ENCODE measurements at regions not wholly inside any gene's neighbourhood (a gene's known extent, or its start where the extent isn't known, plus 50 kb on each side); places are given as distances from the start of the nearest gene placed in this dataset.

- TF ChIP-seq CTCF (IDR thresholded peaks at IDR 0.05), result no peak
- TF ChIP-seq POLR2A (IDR thresholded peaks at IDR 0.05), result peak in 1 of 2 donors; percentile 13
Measured at GRCh38 chr16:80081846-80082245, 458.9 kb upstream of the DYNLRB2 start.

Measured in Peyer's patch (tissue), 4 donors.